Gastroesophageal sphincter (tissue), 4 donors: ENCODE measurements at regions not wholly inside any gene's neighbourhood (a gene's known extent, or its start where the extent isn't known, plus 50 kb on each side); places are given as distances from the start of the nearest gene placed in this dataset.

Experiments used
- ATAC-seq: fragments of 150-250 bp; one replicate; pipeline ENCODE4 v1.9.1; 2016; ENCODE audit warnings: mild to moderate bottlenecking, moderate library complexity
- H3K27ac ChIP-seq, 4 donors: fragments of 200-600 bp; sonication (generic) in 3 of 4; 1 replicate in 3 of 4; 2 replicates in 1 of 4; pipeline ENCODE4 v1.5.1; 2016 to 2019
- H3K27me3 ChIP-seq: fragments of 200-600 bp; sonication (generic); one replicate; pipeline ENCODE4 v1.5.1; 2019
- H3K36me3 ChIP-seq, 2 donors: fragments of 200-600 bp; sonication (generic); one replicate each; pipeline ENCODE4 v1.5.1; 2019; ENCODE audit warnings: control low read depth in 1 of 2
- H3K4me1 ChIP-seq, 3 donors: fragments of 200-600 bp; sonication (generic); 1 replicate in 2 of 3; 2 replicates in 1 of 3; pipeline ENCODE4 v1.5.1; 2016 to 2019; ENCODE audit warnings: control low read depth in 2 of 3
- H3K4me3 ChIP-seq, 2 donors: fragments of 200-600 bp; sonication (generic); one replicate each; pipeline ENCODE4 v1.5.1; 2019; ENCODE audit warnings: mild to moderate bottlenecking in 1 of 2, moderate library complexity in 1 of 2
- H3K9me3 ChIP-seq, 3 donors: fragments of 200-600 bp; sonication (generic); one replicate each; pipeline ENCODE4 v1.5.1; 2017 to 2019; ENCODE audit warnings: control low read depth in 2 of 3
- CTCF ChIP-seq, 4 experiments: fragments of 200-600 bp in 2 of 4; fragments of 450-650 bp in 2 of 4; sonication (generic) in 1 of 4; IDR thresholded peaks; one replicate each; pipeline ENCODE4 v1.5.1; 2017 to 2019; ENCODE audit warnings: antibody characterized with exemption in 4 of 4, mild to moderate bottlenecking in 2 of 4, moderate library complexity in 2 of 4
- EP300 ChIP-seq: sonication (generic); formaldehyde crosslinking; IDR thresholded peaks from one replicate; pipeline ENCODE4 v1.6.1; 2017; ENCODE audit warnings: antibody characterized with exemption, mild to moderate bottlenecking
- POLR2A ChIP-seq, 2 donors: fragments of 450-650 bp; IDR thresholded peaks; one replicate each; pipeline ENCODE4 v1.6.1; 2017; ENCODE audit warnings: antibody characterized with exemption in 2 of 2, mild to moderate bottlenecking in 2 of 2, moderate library complexity in 1 of 2
- POLR2AphosphoS5 ChIP-seq: sonication (generic); formaldehyde crosslinking; IDR thresholded peaks from one replicate; pipeline ENCODE4 v1.6.1; 2017; ENCODE audit warnings: antibody characterized with exemption
- WGBS, 2 donors: methylation state at CpG; one replicate each; pipeline ENCODE4 v1.1.5; 2018; ENCODE audit warnings: low coverage in 1 of 2; 5-methylcytosine and 5-hydroxymethylcytosine counted together

- Histone ChIP-seq H3K27me3 (peaks cover 69% of the 10 kb centered on the region), H3K27ac (no peak overlapping the region), H3K4me3 (no peak overlapping the region), H3K4me1 (no peaks in the 10 kb centered on the region), H3K9me3 (no peaks in the 10 kb centered on the region), H3K36me3 (no peaks in the 10 kb centered on the region)
- WGBS, 2 donors: 65 to 67% methylated on average over 5 of the region's 5 CpGs
- ATAC-seq: no peak
- TF ChIP-seq EP300 (no peak), CTCF (IDR thresholded peaks at IDR 0.05) (no peak), POLR2A (IDR thresholded peaks at IDR 0.05) (no peak)
Observed at GRCh38 chr12:53836119-53836655, 84.4 kb upstream of the CISTR start.

- Histone ChIP-seq H3K9me3 (no peaks in the 10 kb centered on the region), H3K27me3 (peaks cover 80% of the 10 kb centered on the region), H3K4me3 (no peak overlapping the region), H3K4me1 (no peaks in the 10 kb centered on the region), H3K36me3 (no peaks in the 10 kb centered on the region), H3K27ac (no peak overlapping the region)
- TF ChIP-seq EP300: no peak
- TF ChIP-seq POLR2AphosphoS5: no peak
- TF ChIP-seq CTCF (IDR thresholded peaks at IDR 0.05): no peak
- no peak for TF ChIP-seq POLR2A (IDR thresholded peaks at IDR 0.05)
- WGBS, 2 donors: 75 to 88% methylated on average over 1 of the region's 2 CpGs
- no peak for ATAC-seq
Observed at GRCh38 chr12:53838978-53839377, 87.2 kb upstream of the CISTR start.

- TF ChIP-seq POLR2A (IDR thresholded peaks at IDR 0.05) (no peak), POLR2AphosphoS5 (no peak), EP300 (no peak), CTCF (IDR thresholded peaks at IDR 0.05) (no peak)
- no peak overlapping the region for H3K27ac ChIP-seq
- H3K4me3 ChIP-seq: no peak overlapping the region
- peaks cover 76% of the 10 kb centered on the region for H3K27me3 ChIP-seq
- H3K36me3 ChIP-seq: no peaks in the 10 kb centered on the region
- WGBS, 2 donors: 81 to 88% methylated on average over 3 to 4 of the region's 4 CpGs
- ATAC-seq: no peak
- no peaks in the 10 kb centered on the region for H3K9me3 ChIP-seq
- H3K4me1 ChIP-seq: no peaks in the 10 kb centered on the region
Observed at GRCh38 chr12:53840316-53840715, 88.5 kb upstream of the CISTR start.

- Histone ChIP-seq H3K4me1 (no peaks in the 10 kb centered on the region), H3K27me3 (peaks cover 70% of the 10 kb centered on the region), H3K4me3 (no peak overlapping the region), H3K9me3 (no peaks in the 10 kb centered on the region), H3K36me3 (no peaks in the 10 kb centered on the region), H3K27ac (no peak overlapping the region)
- TF ChIP-seq EP300 (no peak), CTCF (IDR thresholded peaks at IDR 0.05) (no peak), POLR2AphosphoS5 (no peak), POLR2A (IDR thresholded peaks at IDR 0.05) (no peak)
- ATAC-seq: no peak
- WGBS, 2 donors: 63 to 79% methylated on average over 6 of the region's 6 CpGs
Observed at GRCh38 chr12:53842686-53843085, 90.9 kb upstream of the CISTR start.

GRCh38 chr12:53843545-53843944, 91.8 kb upstream of the CISTR start:
- ATAC-seq: no peak
- Histone ChIP-seq H3K27me3 (peaks cover 69% of the 10 kb centered on the region), H3K4me1 (no peaks in the 10 kb centered on the region), H3K9me3 (no peaks in the 10 kb centered on the region), H3K27ac (no peak overlapping the region), H3K4me3 (no peak overlapping the region), H3K36me3 (no peaks in the 10 kb centered on the region)
- no peak for TF ChIP-seq POLR2AphosphoS5
- no peak for TF ChIP-seq EP300
- TF ChIP-seq CTCF (IDR thresholded peaks at IDR 0.05): no peak
- TF ChIP-seq POLR2A (IDR thresholded peaks at IDR 0.05): no peak
- WGBS, 2 donors: 86 to 92% methylated on average over 1 of the region's 1 CpG
